Esophagus muscularis mucosa (tissue), 4 donors: ENCODE measurements at regions not wholly inside any gene's neighbourhood (a gene's known extent, or its start where the extent isn't known, plus 50 kb on each side); places are given as distances from the start of the nearest gene placed in this dataset.

Experiments used
- DNase-seq: peaks from one replicate; pipeline ENCODE4 v3.0.0-alpha.2; 2017; ENCODE audit errors: extremely low spot score
- H3K27ac ChIP-seq, 4 donors: fragments of 200-600 bp; sonication (generic); replicated peaks in 1 of 4; 1 replicate in 3 of 4; 2 replicates in 1 of 4; pipeline ENCODE4 v1.5.1; 2016 to 2019; ENCODE audit warnings: mild to moderate bottlenecking in 1 of 4
- H3K27me3 ChIP-seq, 4 donors: fragments of 200-600 bp; sonication (generic); one replicate each; pipeline versions ENCODE4 v1.5.1 to v1.6.0; 2016 to 2019
- H3K36me3 ChIP-seq, 4 donors: fragments of 200-600 bp; sonication (generic); one replicate each; pipeline ENCODE4 v1.5.1; 2016 to 2019
- H3K4me1 ChIP-seq, 4 donors: fragments of 200-600 bp; sonication (generic); one replicate each; pipeline ENCODE4 v1.5.1; 2016 to 2019
- H3K4me3 ChIP-seq, 4 donors: fragments of 200-600 bp; sonication (generic); 1 replicate in 2 of 4; 2 replicates in 2 of 4; pipeline ENCODE4 v1.5.1; 2016 to 2019; ENCODE audit warnings: mild to moderate bottlenecking in 4 of 4, moderate library complexity in 1 of 4
- H3K9me3 ChIP-seq, 4 donors: fragments of 200-600 bp; sonication (generic); 1 replicate in 3 of 4; 2 replicates in 1 of 4; pipeline ENCODE4 v1.5.1; 2016 to 2019
- CTCF ChIP-seq, 3 experiments: fragments of 200-600 bp in 2 of 3; fragments of 450-650 bp in 1 of 3; sonication (generic) in 2 of 3; IDR thresholded peaks; one replicate each; pipeline ENCODE4 v1.5.1; 2017 to 2019; ENCODE audit warnings: antibody characterized with exemption in 3 of 3, mild to moderate bottlenecking in 2 of 3, moderate library complexity in 1 of 3
- EP300 ChIP-seq: sonication (generic); formaldehyde crosslinking; IDR thresholded peaks from one replicate; pipeline ENCODE4 v1.6.1; 2017; ENCODE audit warnings: antibody characterized with exemption
- POLR2A ChIP-seq: fragments of 450-650 bp; IDR thresholded peaks from one replicate; pipeline ENCODE4 v1.6.1; 2017; ENCODE audit warnings: antibody characterized with exemption, moderate library complexity, mild to moderate bottlenecking, low read depth
- POLR2AphosphoS5 ChIP-seq, 2 donors: sonication (generic); formaldehyde crosslinking; IDR thresholded peaks; one replicate each; pipeline ENCODE4 v1.6.1; 2017; ENCODE audit warnings: antibody characterized with exemption in 2 of 2
- WGBS: methylation state at CpG from one replicate; pipeline ENCODE4 v1.1.5; 2018; 5-methylcytosine and 5-hydroxymethylcytosine counted together
- intact Hi-C: fragments of 100-400 bp; cut with DNase I; formaldehyde crosslinking; loops from one replicate; pipeline ENCODE4 v1.15.1; 2023

- no peak for DNase-seq
- Histone ChIP-seq H3K9me3 (no peaks in the 10 kb centered on the region), H3K36me3 (no peaks in the 10 kb centered on the region), H3K27me3 (no peaks in the 10 kb centered on the region), H3K4me3 (no peak overlapping the region), H3K27ac (no peak overlapping the region), H3K4me1 (peaks cover 0 to 4% (median 0%) of the 10 kb centered on the region in 4 donors)
- intact Hi-C loops = no loop called here
- TF ChIP-seq EP300 (no peak), POLR2A (no peak), CTCF (IDR thresholded peaks at IDR 0.05) (no peak), POLR2AphosphoS5 (IDR thresholded peaks at IDR 0.05) (no peak)
Observed at GRCh38 chr7:88396948-88397322, 90.2 kb upstream of the STEAP4 start.

- intact Hi-C loops = no loop called here
- no peak for DNase-seq
- 52% methylated on average over 2 of the region's 2 CpGs for WGBS
- H3K4me1 ChIP-seq = peaks cover 0 to 4% (median 0%) of the 10 kb centered on the region in 4 donors
- no peaks in the 10 kb centered on the region for H3K27me3 ChIP-seq
- H3K9me3 ChIP-seq = no peaks in the 10 kb centered on the region
- no peak overlapping the region for H3K4me3 ChIP-seq
- no peaks in the 10 kb centered on the region for H3K36me3 ChIP-seq
- TF ChIP-seq CTCF (IDR thresholded peaks at IDR 0.05) (no peak), EP300 (no peak), POLR2AphosphoS5 (IDR thresholded peaks at IDR 0.05) (no peak), POLR2A (no peak)
- H3K27ac ChIP-seq = no peak overlapping the region
Observed at GRCh38 chr7:88396295-88396947, 89.7 kb upstream of the STEAP4 start.

GRCh38 chr7:88395715-88396114 is 89.0 kb upstream of the STEAP4 start:
- TF ChIP-seq POLR2AphosphoS5 (IDR thresholded peaks at IDR 0.05) (no peak), CTCF (IDR thresholded peaks at IDR 0.05) (no peak), POLR2A (no peak), EP300 (no peak)
- Histone ChIP-seq H3K27me3 (no peaks in the 10 kb centered on the region), H3K4me3 (no peak overlapping the region), H3K36me3 (no peaks in the 10 kb centered on the region), H3K9me3 (no peaks in the 10 kb centered on the region), H3K27ac (no peak overlapping the region), H3K4me1 (peaks cover 0 to 4% (median 0%) of the 10 kb centered on the region in 4 donors)
- WGBS = 64% methylated on average over 4 of the region's 4 CpGs
- intact Hi-C loops = no loop called here
- no peak for DNase-seq

- no peaks in the 10 kb centered on the region for H3K4me1 ChIP-seq
- no peak for DNase-seq
- H3K27me3 ChIP-seq = no peaks in the 10 kb centered on the region
- intact Hi-C loops = no loop called here
- H3K36me3 ChIP-seq = no peaks in the 10 kb centered on the region
- TF ChIP-seq CTCF (IDR thresholded peaks at IDR 0.05) (no peak), EP300 (no peak), POLR2AphosphoS5 (IDR thresholded peaks at IDR 0.05) (no peak), POLR2A (no peak)
- no peaks in the 10 kb centered on the region for H3K9me3 ChIP-seq
- no peak overlapping the region for H3K4me3 ChIP-seq
- H3K27ac ChIP-seq = no peak overlapping the region
Observed at GRCh38 chr7:88391247-88391646, 84.6 kb upstream of the STEAP4 start.

- intact Hi-C loops = no loop called here
- Histone ChIP-seq H3K4me1 (no peaks in the 10 kb centered on the region), H3K27ac (no peak overlapping the region), H3K4me3 (no peak overlapping the region), H3K36me3 (no peaks in the 10 kb centered on the region), H3K27me3 (no peaks in the 10 kb centered on the region), H3K9me3 (no peaks in the 10 kb centered on the region)
- TF ChIP-seq EP300 (no peak), POLR2A (no peak), POLR2AphosphoS5 (IDR thresholded peaks at IDR 0.05) (no peak), CTCF (IDR thresholded peaks at IDR 0.05) (no peak)
- WGBS = 67% methylated on average over 3 of the region's 3 CpGs
- DNase-seq = no peak
Observed at GRCh38 chr7:88387368-88387767, 80.7 kb upstream of the STEAP4 start.
